OCI-LY1 (cell line): ENCODE measurements at regions not wholly inside any gene's neighbourhood (a gene's known extent, or its start where the extent isn't known, plus 50 kb on each side); places are given as distances from the start of the nearest gene placed in this dataset.

Experiments used
- CTCF ChIP-seq: fragments of 200-600 bp; sonication (generic), shearing (Covaris generic); IDR thresholded peaks from 2 replicates; pipeline ENCODE4 v1.5.1; 2017; ENCODE audit warnings: mild to moderate bottlenecking, antibody characterized with exemption, low read length, moderate library complexity, mixed read lengths
- EZH2 ChIP-seq: fragments of 200-600 bp; sonication (generic), shearing (Covaris generic); IDR thresholded peaks from 2 replicates; pipeline ENCODE4 v1.8.0; 2017; ENCODE audit warnings: borderline replicate concordance, mixed run types, mild to moderate bottlenecking, antibody characterized with exemption, low read length, moderate library complexity, mixed read lengths

DNA sequence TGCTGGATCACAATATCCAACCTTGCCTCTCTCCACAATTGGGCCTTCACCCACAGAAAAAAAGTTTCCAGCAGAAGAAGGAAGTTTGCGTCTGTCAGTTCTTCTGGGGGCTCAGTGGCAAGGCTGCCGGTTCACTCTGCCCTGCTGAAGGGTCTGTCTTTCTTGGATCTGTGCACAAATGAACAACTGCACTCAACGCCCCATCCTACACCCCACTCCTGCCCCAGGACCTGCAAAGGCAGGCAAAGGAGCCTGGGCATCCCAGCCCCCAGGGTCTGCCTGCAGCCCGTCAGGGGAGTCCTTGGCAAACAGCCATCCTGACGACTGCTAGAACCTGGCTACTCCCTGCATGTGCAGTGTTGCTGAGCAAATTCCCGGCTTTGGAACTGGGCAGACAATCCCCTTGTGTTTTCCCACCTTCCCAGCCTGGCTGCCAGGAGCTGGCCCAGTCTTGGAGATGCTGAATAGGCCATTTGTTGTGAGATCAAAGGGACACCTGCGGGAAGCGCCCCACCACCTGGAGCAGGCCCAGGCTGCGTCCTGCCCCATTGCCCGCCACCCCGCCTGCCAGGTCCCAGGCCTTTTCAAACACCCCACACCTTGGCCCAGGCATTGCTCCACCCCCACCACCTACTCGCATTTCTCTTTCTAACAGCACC is 311.9 kb downstream of the BCL11B start:
- TF ChIP-seq CTCF (no peak), EZH2 (no peak)
